COLO829 (cell line): ENCODE measurements at regions not wholly inside any gene's neighbourhood (a gene's known extent, or its start where the extent isn't known, plus 50 kb on each side); places are given as distances from the start of the nearest gene placed in this dataset.
"Not testable (repeated sequence)": the region's sequence is repeated elsewhere in the genome, so short reads cannot be mapped to it uniquely, and the experiment has no call there.

ENCODE experiments used
- DNase-seq: peaks from one replicate; pipeline ENCODE4 v3.0.0; 2012; ENCODE audit warnings: low spot score

- no peak for DNase-seq
Observed at GRCh38 chr18:56488739-56489138, 149.7 kb downstream of the TXNL1 start.

- DNase-seq, result no peak
Observed at GRCh38 chr18:56487801-56488200, 150.6 kb downstream of the TXNL1 start.

- DNase-seq, result no peak
Observed at GRCh38 chr18:56483386-56483785, 155.0 kb downstream of the TXNL1 start.

GRCh38 chr18:56482813-56483212 is 155.6 kb downstream of the TXNL1 start:
- DNase-seq, result not testable (repeated sequence)

GRCh38 chr18:56481751-56482150 is 156.6 kb downstream of the TXNL1 start:
- DNase-seq, result no peak

- no peak for DNase-seq
Observed at GRCh38 chr18:56479841-56480240, 158.6 kb downstream of the TXNL1 start.

GRCh38 chr18:56475250-56475649 is 163.1 kb downstream of the TXNL1 start:
- no peak for DNase-seq

- no peak for DNase-seq
Observed at GRCh38 chr18:56473400-56474024, 164.9 kb downstream of the TXNL1 start.

GRCh38 chr18:56470406-56471351 is 167.7 kb downstream of the TXNL1 start:
- DNase-seq, result no peak

- no peak for DNase-seq
Observed at GRCh38 chr18:56469582-56469981, 168.8 kb downstream of the TXNL1 start.

- DNase-seq, result no peak
Observed at GRCh38 chr18:56468396-56468795, 170.0 kb downstream of the TXNL1 start.

GRCh38 chr18:56462276-56462675 is 176.1 kb downstream of the TXNL1 start:
- no peak for DNase-seq

- DNase-seq, result no peak
Observed at GRCh38 chr18:56461151-56461550, 177.2 kb downstream of the TXNL1 start.

GRCh38 chr18:56460581-56460980 is 177.8 kb downstream of the TXNL1 start:
- DNase-seq, result no peak

- DNase-seq, result no peak
Observed at GRCh38 chr18:56458770-56459712, 179.4 kb downstream of the TXNL1 start.

GRCh38 chr18:56455874-56456273 is 182.5 kb downstream of the TXNL1 start:
- no peak for DNase-seq

- DNase-seq, result no peak
Observed at GRCh38 chr18:56455141-56455540, 183.3 kb downstream of the TXNL1 start.

GRCh38 chr18:56453631-56454030 is 184.8 kb downstream of the TXNL1 start:
- DNase-seq, result no peak

GRCh38 chr18:56451188-56451587 is 187.2 kb downstream of the TXNL1 start:
- DNase-seq, result no peak

- DNase-seq, result no peak
Observed at GRCh38 chr18:56448751-56449150, 189.6 kb downstream of the TXNL1 start.

GRCh38 chr18:56445422-56445821 is 193.0 kb downstream of the TXNL1 start:
- DNase-seq, result no peak

- DNase-seq, result no peak
Observed at GRCh38 chr18:56444201-56444600, 194.2 kb downstream of the TXNL1 start.
